ENCODE measurements at regions not wholly inside any gene's neighbourhood (a gene's known extent, or its start where the extent isn't known, plus 50 kb on each side); places are given as distances from the start of the nearest gene placed in this dataset.

- Histone ChIP-seq H3K27ac (ENCODE audit: low read depth, low read length) (no peak overlapping the region), H3K27me3 (ENCODE audit: control insufficient read depth, insufficient read depth, low read length) (no peaks in the 10 kb centered on the region), H3K4me1 (ENCODE audit: control insufficient read depth, insufficient read depth, low read length) (no peaks in the 10 kb centered on the region), H3K36me3 (ENCODE audit: control insufficient read depth, insufficient read depth, low read length) (no peaks in the 10 kb centered on the region), H3K9me3 (ENCODE audit: control insufficient read depth, insufficient read depth, low read length) (no peaks in the 10 kb centered on the region), H3K4me3 (ENCODE audit: low read depth, low read length) (no peak overlapping the region)
- peak in 1 of 6 donors; percentile 33 for DNase-seq (ENCODE audit: low read depth in 4 of 6, low spot score in 6 of 6)
- 66% methylated on average over 5 of the region's 6 CpGs for WGBS (ENCODE audit: insufficient coverage)
Measured at GRCh38 chr2:147030966-147031720, 813.7 kb upstream of the ACVR2A start.

- Histone ChIP-seq H3K4me1 (ENCODE audit: control insufficient read depth, insufficient read depth, low read length) (no peaks in the 10 kb centered on the region), H3K4me3 (ENCODE audit: low read depth, low read length) (no peak overlapping the region), H3K27ac (ENCODE audit: low read depth, low read length) (no peak overlapping the region), H3K27me3 (ENCODE audit: control insufficient read depth, insufficient read depth, low read length) (no peaks in the 10 kb centered on the region), H3K9me3 (ENCODE audit: control insufficient read depth, insufficient read depth, low read length) (no peaks in the 10 kb centered on the region), H3K36me3 (ENCODE audit: control insufficient read depth, insufficient read depth, low read length) (no peaks in the 10 kb centered on the region)
- no CpG with 5 or more reads among the region's 1 CpG for WGBS (ENCODE audit: insufficient coverage)
- DNase-seq (ENCODE audit: low read depth in 4 of 6, low spot score in 6 of 6) = no peak
Measured at GRCh38 chr2:147027436-147027835, 817.4 kb upstream of the ACVR2A start.

- H3K4me1 ChIP-seq (ENCODE audit: control insufficient read depth, insufficient read depth, low read length) = no peaks in the 10 kb centered on the region
- H3K27ac ChIP-seq (ENCODE audit: low read depth, low read length) = no peak overlapping the region
- H3K27me3 ChIP-seq (ENCODE audit: control insufficient read depth, insufficient read depth, low read length) = no peaks in the 10 kb centered on the region
- WGBS (ENCODE audit: insufficient coverage) = no CpG with 5 or more reads among the region's 2 CpGs
- DNase-seq (ENCODE audit: low read depth in 4 of 6, low spot score in 6 of 6) = no peak
- H3K36me3 ChIP-seq (ENCODE audit: control insufficient read depth, insufficient read depth, low read length) = no peaks in the 10 kb centered on the region
- H3K4me3 ChIP-seq (ENCODE audit: low read depth, low read length) = no peak overlapping the region
- no peaks in the 10 kb centered on the region for H3K9me3 ChIP-seq (ENCODE audit: control insufficient read depth, insufficient read depth, low read length)
Measured at GRCh38 chr2:147026664-147027295, 818.0 kb upstream of the ACVR2A start.

- Histone ChIP-seq H3K36me3 (ENCODE audit: control insufficient read depth, insufficient read depth, low read length) (no peaks in the 10 kb centered on the region), H3K4me1 (ENCODE audit: control insufficient read depth, insufficient read depth, low read length) (no peaks in the 10 kb centered on the region), H3K27me3 (ENCODE audit: control insufficient read depth, insufficient read depth, low read length) (no peaks in the 10 kb centered on the region), H3K27ac (ENCODE audit: low read depth, low read length) (no peak overlapping the region), H3K4me3 (ENCODE audit: low read depth, low read length) (no peak overlapping the region), H3K9me3 (ENCODE audit: control insufficient read depth, insufficient read depth, low read length) (no peaks in the 10 kb centered on the region)
- WGBS (ENCODE audit: insufficient coverage) = 92% methylated on average over 1 of the region's 1 CpG
- DNase-seq (ENCODE audit: low read depth in 4 of 6, low spot score in 6 of 6) = peak in 1 of 6 donors; percentile 19
Measured at GRCh38 chr2:147025646-147026585, 818.9 kb upstream of the ACVR2A start.

GRCh38 chr2:147019311-147019710 is 825.5 kb upstream of the ACVR2A start:
- no peak for DNase-seq (ENCODE audit: low read depth in 4 of 6, low spot score in 6 of 6)
- H3K4me1 ChIP-seq (ENCODE audit: control insufficient read depth, insufficient read depth, low read length) = no peaks in the 10 kb centered on the region
- H3K9me3 ChIP-seq (ENCODE audit: control insufficient read depth, insufficient read depth, low read length) = no peaks in the 10 kb centered on the region
- no peak overlapping the region for H3K4me3 ChIP-seq (ENCODE audit: low read depth, low read length)
- H3K27me3 ChIP-seq (ENCODE audit: control insufficient read depth, insufficient read depth, low read length) = no peaks in the 10 kb centered on the region
- no peaks in the 10 kb centered on the region for H3K36me3 ChIP-seq (ENCODE audit: control insufficient read depth, insufficient read depth, low read length)
- H3K27ac ChIP-seq (ENCODE audit: low read depth, low read length) = no peak overlapping the region
- 64% methylated on average over 1 of the region's 3 CpGs for WGBS (ENCODE audit: insufficient coverage)

GRCh38 chr2:147017951-147018645 is 826.7 kb upstream of the ACVR2A start:
- Histone ChIP-seq H3K9me3 (ENCODE audit: control insufficient read depth, insufficient read depth, low read length) (no peaks in the 10 kb centered on the region), H3K27me3 (ENCODE audit: control insufficient read depth, insufficient read depth, low read length) (no peaks in the 10 kb centered on the region), H3K4me3 (ENCODE audit: low read depth, low read length) (no peak overlapping the region), H3K36me3 (ENCODE audit: control insufficient read depth, insufficient read depth, low read length) (no peaks in the 10 kb centered on the region), H3K4me1 (ENCODE audit: control insufficient read depth, insufficient read depth, low read length) (no peaks in the 10 kb centered on the region), H3K27ac (ENCODE audit: low read depth, low read length) (no peak overlapping the region)
- WGBS (ENCODE audit: insufficient coverage) = 78% methylated on average over 3 of the region's 6 CpGs
- DNase-seq (ENCODE audit: low read depth in 4 of 6, low spot score in 6 of 6) = peak in 2 of 6 donors; percentile 7 to 80

GRCh38 chr2:147016181-147016580 is 828.6 kb upstream of the ACVR2A start:
- no peak for DNase-seq (ENCODE audit: low read depth in 4 of 6, low spot score in 6 of 6)
- Histone ChIP-seq H3K4me1 (ENCODE audit: control insufficient read depth, insufficient read depth, low read length) (no peaks in the 10 kb centered on the region), H3K36me3 (ENCODE audit: control insufficient read depth, insufficient read depth, low read length) (no peaks in the 10 kb centered on the region), H3K27ac (ENCODE audit: low read depth, low read length) (no peak overlapping the region), H3K4me3 (ENCODE audit: low read depth, low read length) (no peak overlapping the region), H3K27me3 (ENCODE audit: control insufficient read depth, insufficient read depth, low read length) (no peaks in the 10 kb centered on the region), H3K9me3 (ENCODE audit: control insufficient read depth, insufficient read depth, low read length) (no peaks in the 10 kb centered on the region)
- no CpG with 5 or more reads among the region's 1 CpG for WGBS (ENCODE audit: insufficient coverage)

GRCh38 chr2:147015591-147015990 is 829.2 kb upstream of the ACVR2A start:
- no CpG with 5 or more reads among the region's 1 CpG for WGBS (ENCODE audit: insufficient coverage)
- no peak overlapping the region for H3K27ac ChIP-seq (ENCODE audit: low read depth, low read length)
- H3K4me3 ChIP-seq (ENCODE audit: low read depth, low read length) = no peak overlapping the region
- H3K27me3 ChIP-seq (ENCODE audit: control insufficient read depth, insufficient read depth, low read length) = no peaks in the 10 kb centered on the region
- no peaks in the 10 kb centered on the region for H3K4me1 ChIP-seq (ENCODE audit: control insufficient read depth, insufficient read depth, low read length)
- no peaks in the 10 kb centered on the region for H3K36me3 ChIP-seq (ENCODE audit: control insufficient read depth, insufficient read depth, low read length)
- H3K9me3 ChIP-seq (ENCODE audit: control insufficient read depth, insufficient read depth, low read length) = no peaks in the 10 kb centered on the region
- DNase-seq (ENCODE audit: low read depth in 4 of 6, low spot score in 6 of 6) = no peak

GRCh38 chr2:147013696-147014392 is 831.0 kb upstream of the ACVR2A start:
- H3K4me1 ChIP-seq (ENCODE audit: control insufficient read depth, insufficient read depth, low read length) = no peaks in the 10 kb centered on the region
- H3K36me3 ChIP-seq (ENCODE audit: control insufficient read depth, insufficient read depth, low read length) = no peaks in the 10 kb centered on the region
- no peaks in the 10 kb centered on the region for H3K9me3 ChIP-seq (ENCODE audit: control insufficient read depth, insufficient read depth, low read length)
- no peak for DNase-seq (ENCODE audit: low read depth in 4 of 6, low spot score in 6 of 6)
- no peak overlapping the region for H3K27ac ChIP-seq (ENCODE audit: low read depth, low read length)
- no peaks in the 10 kb centered on the region for H3K27me3 ChIP-seq (ENCODE audit: control insufficient read depth, insufficient read depth, low read length)
- no peak overlapping the region for H3K4me3 ChIP-seq (ENCODE audit: low read depth, low read length)
